GM12865 (cell line): ENCODE measurements at regions not wholly inside any gene's neighbourhood (a gene's known extent, or its start where the extent isn't known, plus 50 kb on each side); places are given as distances from the start of the nearest gene placed in this dataset.
"Not testable (repeated sequence)": the region's sequence is repeated elsewhere in the genome, so short reads cannot be mapped to it uniquely, and the experiment has no call there.

Experiments used
- DNase-seq: peaks from one replicate; pipeline ENCODE4 v3.0.0; 2010; ENCODE audit warnings: low read depth
- H3K4me3 ChIP-seq: 2 replicates; pipeline ENCODE4 v1.5.1; 2011; ENCODE audit warnings: mild to moderate bottlenecking, low read depth, low read length, control low read depth
- CTCF ChIP-seq: IDR thresholded peaks from 2 replicates; pipeline ENCODE4 v1.5.1; 2011; ENCODE audit warnings: low read length, control low read depth, low read depth, inconsistent platforms; ENCODE audit not compliant: insufficient read depth; ENCODE audit errors: missing control alignments

DNA sequence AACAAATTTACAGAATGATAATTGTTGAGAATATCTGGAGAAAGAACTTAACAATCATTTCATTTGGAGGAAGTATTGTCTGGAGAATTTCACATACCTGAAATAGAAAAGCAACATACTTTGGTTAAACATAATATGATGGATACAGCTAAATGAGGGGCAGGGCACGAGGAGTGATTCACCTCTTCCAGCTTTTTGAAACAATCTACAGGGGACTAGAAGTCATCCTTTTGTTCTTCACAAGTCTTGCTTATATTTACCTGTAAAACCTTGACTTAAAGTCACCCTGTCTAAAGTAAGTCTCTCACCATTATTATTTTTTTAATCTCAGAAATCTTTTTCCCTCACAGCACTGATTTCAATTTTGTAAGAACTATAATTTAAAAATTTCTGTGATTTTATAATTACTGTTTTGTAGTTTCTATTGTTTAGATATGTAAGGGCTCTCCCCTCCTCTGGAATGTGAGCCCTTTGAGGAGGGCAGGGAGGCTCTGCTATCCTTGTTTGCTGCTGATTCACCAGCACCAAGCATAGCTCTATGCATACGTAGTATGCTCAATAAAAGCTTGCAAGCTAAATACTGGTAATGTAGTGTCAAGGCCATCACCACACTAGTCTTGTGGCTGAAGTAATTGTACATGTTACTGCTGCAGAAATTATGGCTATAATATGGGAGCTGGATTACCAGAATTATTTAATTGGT, 193.9 kb upstream of the THRB start:
- no peak for TF ChIP-seq CTCF

GRCh38 chr3:24689353-24689752, 194.7 kb upstream of the THRB start:
- no peak overlapping the region for H3K4me3 ChIP-seq
- no peak for DNase-seq
- no peak for TF ChIP-seq CTCF

More for the DNA sequence above, 193.9 kb upstream of the THRB start:
- no peak for DNase-seq
- no peak overlapping the region for H3K4me3 ChIP-seq

- TF ChIP-seq CTCF: no peak
- DNase-seq: no peak
- H3K4me3 ChIP-seq: no peak overlapping the region
These were observed 196.1 kb upstream of the THRB start for GRCh38 chr3:24690777-24691176.

DNA sequence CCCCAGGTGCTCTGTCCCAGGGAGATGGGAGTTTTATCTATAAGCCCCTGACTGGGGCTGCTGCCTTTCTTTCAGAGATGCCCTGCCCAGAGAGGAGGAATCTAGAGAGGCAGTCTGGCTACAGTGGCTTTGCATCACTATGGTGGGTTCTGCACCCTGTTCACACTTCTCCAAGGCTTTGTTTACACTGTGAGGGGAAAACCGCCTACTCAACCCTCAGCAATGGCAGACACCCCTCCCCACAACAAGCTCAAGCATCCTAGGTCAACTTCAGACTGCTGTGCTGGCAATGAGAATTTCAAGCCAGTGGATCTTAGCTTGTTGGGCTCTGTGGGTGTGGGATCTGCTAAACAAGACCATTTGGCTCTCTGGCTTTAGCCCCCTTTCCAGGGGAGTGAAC, 204.4 kb upstream of the THRB start:
- DNase-seq, H3K4me3 ChIP-seq: not testable (repeated sequence)

GRCh38 chr3:24704496-24704895, 209.8 kb upstream of the THRB start:
- no peak for TF ChIP-seq CTCF
- H3K4me3 ChIP-seq: no peak overlapping the region
- DNase-seq: no peak

- no peak overlapping the region for H3K4me3 ChIP-seq
- no peak for TF ChIP-seq CTCF
- DNase-seq: no peak
These were observed 213.3 kb upstream of the THRB start for GRCh38 chr3:24707936-24708335.

GRCh38 chr3:24709956-24710355, 215.3 kb upstream of the THRB start:
- no peak overlapping the region for H3K4me3 ChIP-seq
- no peak for TF ChIP-seq CTCF
- DNase-seq: no peak
